Kidney (tissue), 13 donors: ENCODE measurements at regions not wholly inside any gene's neighbourhood (a gene's known extent, or its start where the extent isn't known, plus 50 kb on each side); places are given as distances from the start of the nearest gene placed in this dataset.
A peak's percentile ranks its signal among the peaks of the same experiment; 100 is the strongest.

Source experiments
- DNase-seq, 5 donors: peaks; one replicate each; pipeline ENCODE4 v3.0.0-alpha.2; 2013 to 2020
- FAIRE-seq: peaks from 2 replicates; lab custom pipeline; 2012; peaks lifted over from hg19 to GRCh38; lab: Jason Lieb, UNC
- H3K27ac ChIP-seq, 2 donors: one replicate each; pipeline ENCODE4 v1.7.0; 2013; ENCODE audit warnings: low read depth in 2 of 2, low read length in 2 of 2, inconsistent platforms in 1 of 2
- H3K27me3 ChIP-seq: one replicate; pipeline ENCODE4 v1.7.1; 2013; ENCODE audit warnings: low read length, inconsistent platforms; ENCODE audit not compliant: control insufficient read depth, insufficient read depth
- H3K36me3 ChIP-seq, 3 donors: one replicate each; pipeline versions ENCODE4 v1.7.0 to v1.7.1; 2013; ENCODE audit warnings: low read length in 3 of 3, control low read depth in 1 of 3, inconsistent platforms in 1 of 3; ENCODE audit not compliant: insufficient read depth in 3 of 3, control insufficient read depth in 2 of 3
- H3K4me1 ChIP-seq, 3 donors: one replicate each; pipeline versions ENCODE4 v1.7.0 to v1.7.1; 2013; ENCODE audit warnings: low read length in 3 of 3, inconsistent platforms in 1 of 3, low read depth in 1 of 3; ENCODE audit not compliant: control insufficient read depth in 2 of 3, insufficient read depth in 2 of 3
- H3K4me3 ChIP-seq, 3 donors: one replicate each; pipeline versions ENCODE4 v1.7.0 to v1.8.1; 2013; ENCODE audit warnings: low read length in 3 of 3, control low read depth in 1 of 3, inconsistent platforms in 1 of 3
- H3K9ac ChIP-seq, 3 donors: one replicate each; pipeline versions ENCODE4 v1.7.0 to v1.7.1; 2013; ENCODE audit warnings: low read length in 3 of 3, control low read depth in 1 of 3, inconsistent platforms in 1 of 3
- H3K9me3 ChIP-seq, 3 donors: one replicate each; pipeline versions ENCODE4 v1.7.0 to v1.7.1; 2013; ENCODE audit warnings: low read length in 3 of 3, control low read depth in 1 of 3, inconsistent platforms in 1 of 3; ENCODE audit not compliant: control insufficient read depth in 2 of 3, insufficient read depth in 1 of 3
- CTCF ChIP-seq: IDR thresholded peaks from 3 replicates; pipeline ENCODE4 v1.5.1; 2012; ENCODE audit warnings: mild to moderate bottlenecking, moderate library complexity, borderline replicate concordance; ENCODE audit not compliant: insufficient read depth; ENCODE audit errors: extremely low read depth
- intact Hi-C: fragments of 100-400 bp; cut with DNase I; formaldehyde crosslinking; loops from one replicate; pipeline ENCODE4 v1.11.1; 2022
- donor health status: control.
- donor health status: control.
- donor health status: control.
- donor health status: control.
- donor health status: control.
- donor health status: DM: yes; HTN: yes; CAD: no.
- donor health status: Normal renal cell carcinoma (clear cell type).

- intact Hi-C loops, result no loop called here
- Histone ChIP-seq H3K36me3 (no peaks in the 10 kb centered on the region), H3K27me3 (no peaks in the 10 kb centered on the region), H3K9ac (no peak overlapping the region), H3K4me1 (no peaks in the 10 kb centered on the region), H3K9me3 (peaks cover 0 to 2% (median 0%) of the 10 kb centered on the region in 3 donors), H3K27ac (no peak overlapping the region), H3K4me3 (no peak overlapping the region)
- DNase-seq, result no peak
- TF ChIP-seq CTCF, result no peak
- no peak for FAIRE-seq
Observed at GRCh38 chr2:3022841-3023372, 354.7 kb downstream of the EIPR1 start.

- H3K4me3 ChIP-seq, result no peak overlapping the region
- no peak for FAIRE-seq
- intact Hi-C loops, result no loop called here
Observed at GRCh38 chr2:3021720-3022119, 355.9 kb downstream of the EIPR1 start.

GRCh38 chr2:3010001-3010400 is 367.6 kb downstream of the EIPR1 start:
- TF ChIP-seq CTCF, result no peak
- H3K27ac ChIP-seq, result no peak overlapping the region
- no peaks in the 10 kb centered on the region for H3K4me1 ChIP-seq
- DNase-seq (no peak), FAIRE-seq (no peak)
- no peaks in the 10 kb centered on the region for H3K36me3 ChIP-seq
- no peaks in the 10 kb centered on the region for H3K27me3 ChIP-seq
- no peak overlapping the region for H3K9ac ChIP-seq
- no peak overlapping the region for H3K4me3 ChIP-seq
- H3K9me3 ChIP-seq, result no peaks in the 10 kb centered on the region
- intact Hi-C loops, result no loop called here

More at GRCh38 chr2:3021720-3022119, 355.9 kb downstream of the EIPR1 start:
- peak in 1 of 5 donors; percentile 10 for DNase-seq
- TF ChIP-seq CTCF, result no peak
- Histone ChIP-seq H3K27me3 (no peaks in the 10 kb centered on the region), H3K36me3 (no peaks in the 10 kb centered on the region), H3K9ac (no peak overlapping the region), H3K27ac (no peak overlapping the region), H3K9me3 (peaks cover 0 to 5% (median 0%) of the 10 kb centered on the region in 3 donors), H3K4me1 (no peaks in the 10 kb centered on the region)

GRCh38 chr2:3009483-3009882 is 368.1 kb downstream of the EIPR1 start:
- Histone ChIP-seq H3K27ac (no peak overlapping the region), H3K9ac (no peak overlapping the region), H3K9me3 (no peaks in the 10 kb centered on the region), H3K4me1 (no peaks in the 10 kb centered on the region), H3K27me3 (no peaks in the 10 kb centered on the region), H3K4me3 (no peak overlapping the region), H3K36me3 (no peaks in the 10 kb centered on the region)
- intact Hi-C loops, result no loop called here
- no peak for DNase-seq
- FAIRE-seq, result no peak
- no peak for TF ChIP-seq CTCF
